ENCODE measurements at regions not wholly inside any gene's neighbourhood (a gene's known extent, or its start where the extent isn't known, plus 50 kb on each side); places are given as distances from the start of the nearest gene placed in this dataset.

GRCh38 chr5:104987074-104987473 lies 1424.5 kb upstream of the NUDT12 start:
- intact Hi-C loops (cut with micrococcal nuclease), result no loop called here
- in situ Hi-C loops (cut with MboI; ENCODE audit: low sequenced_read_pairs), result no loop called here
- Histone ChIP-seq H3K36me3 (ENCODE audit: control insufficient read depth, insufficient read depth, low read length) (no peaks in the 10 kb centered on the region), H3K18ac (ENCODE audit: low read depth, low read length) (no peak overlapping the region), H3K79me1 (ENCODE audit: low read depth in 1 of 2, low read length in 2 of 2) (no peaks in the 10 kb centered on the region), H4K8ac (ENCODE audit: low read depth in 2 of 2, low read length in 2 of 2) (no peak overlapping the region), H3K14ac (replicated peaks; ENCODE audit: low read depth, low read length) (no peak overlapping the region), H3K56ac (ENCODE audit: extremely low read depth, insufficient read depth, low read length) (no peak overlapping the region), H4K91ac (ENCODE audit: insufficient read depth, low read depth, low read length) (no peak overlapping the region), H3K23ac (ENCODE audit: low read depth, low read length) (no peak overlapping the region), H3K4me3 (ENCODE audit: insufficient read depth, low read depth, low read length) (no peak overlapping the region), H3K4me2 (ENCODE audit: low read depth, low read length) (no peak overlapping the region), H2AFZ (replicated peaks; ENCODE audit: low read length, poor library complexity) (no peak overlapping the region), H2BK20ac (ENCODE audit: low read depth, low read length) (no peak overlapping the region), H3K9me1 (ENCODE audit: insufficient read depth, low read length) (no peaks in the 10 kb centered on the region), H3K4ac (ENCODE audit: low read depth, low read length) (no peak overlapping the region), H2AK9ac (replicated peaks; ENCODE audit: low read depth, low read length, poor library complexity) (no peak overlapping the region), H3K27ac (ENCODE audit: insufficient read depth, low read length) (no peak overlapping the region), H3K27me3 (ENCODE audit: control insufficient read depth, insufficient read depth, low read length) (no peaks in the 10 kb centered on the region), H3K9ac (ENCODE audit: low read depth, low read length) (no peak overlapping the region), H3K4me1 (ENCODE audit: control insufficient read depth, insufficient read depth, low read length) (no peaks in the 10 kb centered on the region), H2BK15ac (ENCODE audit: low read depth, low read length) (no peak overlapping the region), H2AK5ac (ENCODE audit: low read depth, low read length) (no peak overlapping the region), H2BK120ac (ENCODE audit: low read depth, low read length) (no peak overlapping the region), H3K9me3 (ENCODE audit: control insufficient read depth, insufficient read depth, low read length) (peaks cover 19% of the 10 kb centered on the region), H4K5ac (ENCODE audit: low read depth, low read length) (no peak overlapping the region), H4K20me1 (ENCODE audit: insufficient read depth, low read length) (no peaks in the 10 kb centered on the region), H2BK5ac (ENCODE audit: low read depth, low read length, poor library complexity, severe bottlenecking) (no peak overlapping the region)
- TF ChIP-seq NFE2L2 (IDR thresholded peaks at IDR 0.05; ENCODE audit: low read depth, low read length), result no peak
- TF ChIP-seq MAFK (IDR thresholded peaks at IDR 0.05; ENCODE audit: low read depth, low read length), result no peak
- no peak for TF ChIP-seq BHLHE40 (IDR thresholded peaks at IDR 0.05; ENCODE audit: low read depth, low read length)
- TF ChIP-seq USF2 (IDR thresholded peaks at IDR 0.05; ENCODE audit: low read depth, low read length), result no peak
- no peak for TF ChIP-seq RFX5 (IDR thresholded peaks at IDR 0.05; ENCODE audit: low read depth, low read length)
- TF ChIP-seq, protein P1, sequence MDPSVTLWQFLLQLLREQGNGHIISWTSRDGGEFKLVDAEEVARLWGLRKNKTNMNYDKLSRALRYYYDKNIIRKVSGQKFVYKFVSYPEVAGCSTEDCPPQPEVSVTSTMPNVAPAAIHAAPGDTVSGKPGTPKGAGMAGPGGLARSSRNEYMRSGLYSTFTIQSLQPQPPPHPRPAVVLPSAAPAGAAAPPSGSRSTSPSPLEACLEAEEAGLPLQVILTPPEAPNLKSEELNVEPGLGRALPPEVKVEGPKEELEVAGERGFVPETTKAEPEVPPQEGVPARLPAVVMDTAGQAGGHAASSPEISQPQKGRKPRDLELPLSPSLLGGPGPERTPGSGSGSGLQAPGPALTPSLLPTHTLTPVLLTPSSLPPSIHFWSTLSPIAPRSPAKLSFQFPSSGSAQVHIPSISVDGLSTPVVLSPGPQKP (IDR thresholded peaks at IDR 0.05; ENCODE audit: borderline replicate concordance, low read depth, low read length), result no peak
- no peak for TF ChIP-seq MXI1 (IDR thresholded peaks at IDR 0.05; ENCODE audit: borderline replicate concordance, low read depth, low read length)
- TF ChIP-seq POLR2A (IDR thresholded peaks at IDR 0.05; ENCODE audit: low read depth, low read length), result no peak
- TF ChIP-seq CEBPB (IDR thresholded peaks at IDR 0.05; ENCODE audit: low read depth, low read length), result no peak
- no peak for TF ChIP-seq MAZ (IDR thresholded peaks at IDR 0.05; ENCODE audit: borderline replicate concordance, low read depth, low read length)
- no peak for TF ChIP-seq FOS (IDR thresholded peaks at IDR 0.05; ENCODE audit: low read depth, low read length)
- TF ChIP-seq CHD1 (IDR thresholded peaks at IDR 0.05; ENCODE audit: low read depth, low read length), result no peak
- TF ChIP-seq SMC3 (IDR thresholded peaks at IDR 0.05; ENCODE audit: low read depth, low read length), result no peak
- TF ChIP-seq RCOR1 (IDR thresholded peaks at IDR 0.05; ENCODE audit: insufficient replicate concordance, low read length), result no peak
- TF ChIP-seq, protein P2, sequence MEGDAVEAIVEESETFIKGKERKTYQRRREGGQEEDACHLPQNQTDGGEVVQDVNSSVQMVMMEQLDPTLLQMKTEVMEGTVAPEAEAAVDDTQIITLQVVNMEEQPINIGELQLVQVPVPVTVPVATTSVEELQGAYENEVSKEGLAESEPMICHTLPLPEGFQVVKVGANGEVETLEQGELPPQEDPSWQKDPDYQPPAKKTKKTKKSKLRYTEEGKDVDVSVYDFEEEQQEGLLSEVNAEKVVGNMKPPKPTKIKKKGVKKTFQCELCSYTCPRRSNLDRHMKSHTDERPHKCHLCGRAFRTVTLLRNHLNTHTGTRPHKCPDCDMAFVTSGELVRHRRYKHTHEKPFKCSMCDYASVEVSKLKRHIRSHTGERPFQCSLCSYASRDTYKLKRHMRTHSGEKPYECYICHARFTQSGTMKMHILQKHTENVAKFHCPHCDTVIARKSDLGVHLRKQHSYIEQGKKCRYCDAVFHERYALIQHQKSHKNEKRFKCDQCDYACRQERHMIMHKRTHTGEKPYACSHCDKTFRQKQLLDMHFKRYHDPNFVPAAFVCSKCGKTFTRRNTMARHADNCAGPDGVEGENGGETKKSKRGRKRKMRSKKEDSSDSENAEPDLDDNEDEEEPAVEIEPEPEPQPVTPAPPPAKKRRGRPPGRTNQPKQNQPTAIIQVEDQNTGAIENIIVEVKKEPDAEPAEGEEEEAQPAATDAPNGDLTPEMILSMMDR (conservative IDR thresholded peaks at IDR 0.05; ENCODE audit: low read depth, low read length), result no peak
- no peak for TF ChIP-seq RAD21 (IDR thresholded peaks at IDR 0.05; ENCODE audit: low read length)
- no TSS peak for BruUV-seq (replicated peaks)
- CTCF ChIA-PET, result no interaction called here
- POLR2A ChIA-PET (ENCODE audit: unreplicated experiment), result no interaction called here
- dilution Hi-C loops (cut with HindIII; ENCODE audit: low sequenced_read_pairs, unreplicated experiment), result no loop called here
- ATAC-seq (ENCODE audit: low read depth) (no peak), DNase-seq (no peak)

Measured in IMR-90 (cell line).